HCT116 (cell line): ENCODE measurements at regions not wholly inside any gene's neighbourhood (a gene's known extent, or its start where the extent isn't known, plus 50 kb on each side); places are given as distances from the start of the nearest gene placed in this dataset.

Experiments used
- ATAC-seq: fragments of 200-7000 bp; cut with Tn5 transposase; 2 replicates; pipeline ENCODE4 v1.9.1; 2020; ENCODE audit warnings: mild to moderate bottlenecking, moderate library complexity
- BruUV-seq: library from RNA; stranded (reverse); fragments of 400-500 nt; replicated peaks from 2 replicates; lab custom pipeline; 2021; lab: Mats Ljungman, UMichigan
- CTCF ChIA-PET: fragments of 300-600 bp; sonication (Branson Sonifier 250); formaldehyde crosslinking; loops from one replicate; lab custom pipeline; 2021; ENCODE audit warnings: antibody characterized with exemption; lab: Charles Lee
- POLR2A ChIA-PET: fragments of 300-600, 350-600 bp; sonication (Branson Sonifier 250); formaldehyde crosslinking; loops from one replicate; lab custom pipeline; 2021; ENCODE audit warnings: antibody characterized with exemption; lab: Charles Lee
- RAD21 ChIA-PET, 2 experiments: fragments of 300-600 bp; sonication (Branson Sonifier 250); formaldehyde crosslinking; loops; one replicate each; lab custom pipeline; 2023; ENCODE audit warnings: low total read pairs in 2 of 2; ENCODE audit not compliant: uncharacterized antibody in 2 of 2, unreplicated experiment in 2 of 2, low non-redundant PET in 1 of 2; lab: Charles Lee
- DNase-seq: peaks from one replicate; pipeline ENCODE4 v3.0.0-alpha.2; 2010; ENCODE audit warnings: low read depth, low spot score
- H2AFZ ChIP-seq: fragments of 200-600 bp; shearing (Covaris generic), sonication (generic); 2 replicates; pipeline ENCODE4 v1.6.1; 2017; ENCODE audit warnings: low read depth, mixed run types, mixed read lengths, antibody characterized with exemption, low read length; ENCODE audit not compliant: poor library complexity, severe bottlenecking
- H3K27ac ChIP-seq: 2 replicates; pipeline ENCODE4 v1.5.1; 2012; ENCODE audit warnings: low read depth, low read length
- H3K27me3 ChIP-seq: fragments of 200-600 bp; sonication (generic); 2 replicates; pipeline ENCODE4 v1.6.1; 2016; ENCODE audit warnings: mixed run types, low read length, mixed read lengths; ENCODE audit not compliant: insufficient read depth
- H3K36me3 ChIP-seq, 2 experiments: fragments of 200-500 bp in 1 of 2; fragments of 200-600 bp in 1 of 2; sonication (Bioruptor generic) in 1 of 2; sonication (generic) in 1 of 2; 2 replicates each; pipeline versions ENCODE4 v1.5.1 to v1.6.1; 2014 to 2016; ENCODE audit warnings: low read length in 2 of 2, inconsistent platforms in 1 of 2, mixed read lengths in 1 of 2, mixed run types in 1 of 2; ENCODE audit not compliant: insufficient read depth in 2 of 2, control insufficient read depth in 1 of 2
- H3K4me1 ChIP-seq, 2 experiments: fragments of 200-600 bp in 1 of 2; sonication (generic) in 1 of 2; 2 replicates each; pipeline versions ENCODE4 v1.5.1 to v1.6.1; 2012 to 2017; ENCODE audit warnings: low read length in 2 of 2, inconsistent platforms in 1 of 2, mild to moderate bottlenecking in 1 of 2, mixed read lengths in 1 of 2, mixed run types in 1 of 2, moderate library complexity in 1 of 2; ENCODE audit not compliant: insufficient read depth in 2 of 2, control insufficient read depth in 1 of 2
- H3K4me2 ChIP-seq: fragments of 200-600 bp; sonication (generic); 2 replicates; pipeline ENCODE4 v1.6.1; 2017; ENCODE audit warnings: mixed run types, low read length, mixed read lengths
- H3K4me3 ChIP-seq, 2 experiments: fragments of 200-600 bp in 1 of 2; sonication (generic) in 1 of 2; replicated peaks in 1 of 2; 2 replicates each; pipeline ENCODE4 v1.5.1; 2011 to 2016; ENCODE audit warnings: low read length in 2 of 2, control low read depth in 1 of 2, low read depth in 1 of 2, mild to moderate bottlenecking in 1 of 2, mixed read lengths in 1 of 2, mixed run types in 1 of 2
- H3K79me2 ChIP-seq: fragments of 200-600 bp; sonication (generic); 2 replicates; pipeline ENCODE4 v1.6.1; 2017; ENCODE audit warnings: mild to moderate bottlenecking, mixed run types, low read length, moderate library complexity, mixed read lengths; ENCODE audit not compliant: insufficient read depth
- H3K9ac ChIP-seq: fragments of 200-600 bp; sonication (generic); 2 replicates; pipeline ENCODE4 v1.6.1; 2016; ENCODE audit warnings: low read length, mixed read lengths
- H3K9me2 ChIP-seq: fragments of 200-600 bp; sonication (generic), shearing (Covaris generic); 2 replicates; pipeline ENCODE4 v1.6.1; 2017; ENCODE audit warnings: mixed run types, mild to moderate bottlenecking, moderate library complexity; ENCODE audit not compliant: insufficient read depth
- H3K9me3 ChIP-seq, 2 experiments: fragments of 200-500 bp in 1 of 2; fragments of 200-600 bp in 1 of 2; sonication (Bioruptor generic) in 1 of 2; sonication (generic) in 1 of 2; 2 replicates each; pipeline ENCODE4 v1.6.1; 2014 to 2017; ENCODE audit warnings: low read length in 2 of 2, mixed read lengths in 2 of 2, inconsistent platforms in 1 of 2, low read depth in 1 of 2, mild to moderate bottlenecking in 1 of 2, mixed run types in 1 of 2, moderate library complexity in 1 of 2; ENCODE audit not compliant: control insufficient read depth in 1 of 2, insufficient read depth in 1 of 2
- H4K20me1 ChIP-seq: fragments of 200-600 bp; sonication (generic), shearing (Covaris generic); 2 replicates; pipeline ENCODE4 v1.6.1; 2017; ENCODE audit warnings: mixed run types, mild to moderate bottlenecking, moderate library complexity; ENCODE audit not compliant: insufficient read depth
- CBX3 ChIP-seq: IDR thresholded peaks from 2 replicates; pipeline ENCODE4 v1.6.1; 2012; ENCODE audit warnings: low read depth
- CEBPB ChIP-seq: IDR thresholded peaks from 2 replicates; pipeline ENCODE4 v1.6.1; 2012; ENCODE audit warnings: low read depth
- EGR1 ChIP-seq: IDR thresholded peaks from 2 replicates; pipeline ENCODE4 v1.6.1; 2012; ENCODE audit warnings: low read depth
- ELF1 ChIP-seq: IDR thresholded peaks from 2 replicates; pipeline ENCODE4 v1.6.1; 2012; ENCODE audit warnings: low read depth, borderline replicate concordance
- EZH2phosphoT487 ChIP-seq: fragments of 200-600 bp; IDR thresholded peaks from 2 replicates; pipeline ENCODE4 v1.6.1; 2018; ENCODE audit warnings: antibody characterized with exemption, borderline replicate concordance
- JUND ChIP-seq: IDR thresholded peaks from 2 replicates; pipeline ENCODE4 v1.6.1; 2012
- MAX ChIP-seq: IDR thresholded peaks from 2 replicates; pipeline ENCODE4 v1.6.1; 2012
- POLR2A ChIP-seq: IDR thresholded peaks from 2 replicates; pipeline ENCODE4 v1.7.0; 2011; ENCODE audit warnings: borderline replicate concordance; ENCODE audit not compliant: insufficient read depth, insufficient read length; ENCODE audit errors: extremely low read depth
- POLR2AphosphoS5 ChIP-seq: IDR thresholded peaks from 2 replicates; pipeline ENCODE4 v1.6.1; 2011; ENCODE audit warnings: mild to moderate bottlenecking, low read depth, low read length, moderate library complexity
- RAD21 ChIP-seq: IDR thresholded peaks from 2 replicates; pipeline ENCODE4 v1.6.1; 2012; ENCODE audit warnings: low read depth, mild to moderate bottlenecking
- SIN3A ChIP-seq: IDR thresholded peaks from 2 replicates; pipeline ENCODE4 v1.6.1; 2012; ENCODE audit warnings: low read depth
- SP1 ChIP-seq: IDR thresholded peaks from 2 replicates; pipeline ENCODE4 v1.6.1; 2012; ENCODE audit warnings: low read depth
- SRF ChIP-seq: IDR thresholded peaks from 2 replicates; pipeline ENCODE4 v1.6.1; 2012; ENCODE audit warnings: low read depth
- YY1 ChIP-seq: IDR thresholded peaks from 2 replicates; pipeline ENCODE4 v1.6.1; 2011; ENCODE audit warnings: low read length, low read depth, moderate library complexity, mild to moderate bottlenecking; ENCODE audit not compliant: insufficient replicate concordance; ENCODE audit errors: extremely low read depth
- ZFX ChIP-seq: fragments of 450-650 bp; IDR thresholded peaks from 2 replicates; pipeline ENCODE4 v1.6.1; 2017
- ZNF274 ChIP-seq: fragments of 200-500 bp; sonication (Bioruptor generic); IDR thresholded peaks from 2 replicates; pipeline ENCODE4 v1.6.1; 2014; ENCODE audit warnings: mild to moderate bottlenecking, low read depth, low read length, inconsistent platforms
- intact Hi-C: fragments of 100-400 bp; cut with micrococcal nuclease; formaldehyde crosslinking; loops from 2 replicates; pipeline ENCODE4 v1.10.0; 2022
- TF ChIP-seq, protein P1 (sequence below), 3 experiments: fragments of 200-600 bp in 1 of 3; sonication (generic) in 1 of 3; IDR thresholded peaks in 2 of 3; conservative IDR thresholded peaks in 1 of 3; 2 replicates each; pipeline ENCODE4 v1.5.1; 2012 to 2017; ENCODE audit warnings: low read depth in 2 of 3, low read length in 2 of 3, antibody characterized with exemption in 1 of 3, borderline replicate concordance in 1 of 3, control low read depth in 1 of 3, mild to moderate bottlenecking in 1 of 3, mixed read lengths in 1 of 3, mixed run types in 1 of 3, moderate library complexity in 1 of 3; ENCODE audit not compliant: insufficient read depth in 1 of 3
- TF ChIP-seq, protein P2 (sequence below): IDR thresholded peaks from 2 replicates; pipeline ENCODE4 v1.6.1; 2012
- TF ChIP-seq, protein P3 (sequence below): IDR thresholded peaks from 2 replicates; pipeline ENCODE4 v1.6.1; 2012; ENCODE audit warnings: low read depth

- peaks cover 11% of the 10 kb centered on the region; the same call in 1 of the 2 replicates for H3K27me3 ChIP-seq
- RAD21 ChIA-PET: no interaction called here
- TF ChIP-seq SP1 (no peak), POLR2A (no peak), MAX (no peak), ZFX (no peak), RAD21 (no peak), ZNF274 (no peak), SRF (no peak), ELF1 (no peak), JUND (no peak), CEBPB (no peak), POLR2AphosphoS5 (no peak), EGR1 (no peak), EZH2phosphoT487 (no peak), CBX3 (no peak), SIN3A (no peak), YY1 (no peak)
- TF ChIP-seq, protein P1, sequence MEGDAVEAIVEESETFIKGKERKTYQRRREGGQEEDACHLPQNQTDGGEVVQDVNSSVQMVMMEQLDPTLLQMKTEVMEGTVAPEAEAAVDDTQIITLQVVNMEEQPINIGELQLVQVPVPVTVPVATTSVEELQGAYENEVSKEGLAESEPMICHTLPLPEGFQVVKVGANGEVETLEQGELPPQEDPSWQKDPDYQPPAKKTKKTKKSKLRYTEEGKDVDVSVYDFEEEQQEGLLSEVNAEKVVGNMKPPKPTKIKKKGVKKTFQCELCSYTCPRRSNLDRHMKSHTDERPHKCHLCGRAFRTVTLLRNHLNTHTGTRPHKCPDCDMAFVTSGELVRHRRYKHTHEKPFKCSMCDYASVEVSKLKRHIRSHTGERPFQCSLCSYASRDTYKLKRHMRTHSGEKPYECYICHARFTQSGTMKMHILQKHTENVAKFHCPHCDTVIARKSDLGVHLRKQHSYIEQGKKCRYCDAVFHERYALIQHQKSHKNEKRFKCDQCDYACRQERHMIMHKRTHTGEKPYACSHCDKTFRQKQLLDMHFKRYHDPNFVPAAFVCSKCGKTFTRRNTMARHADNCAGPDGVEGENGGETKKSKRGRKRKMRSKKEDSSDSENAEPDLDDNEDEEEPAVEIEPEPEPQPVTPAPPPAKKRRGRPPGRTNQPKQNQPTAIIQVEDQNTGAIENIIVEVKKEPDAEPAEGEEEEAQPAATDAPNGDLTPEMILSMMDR (IDR thresholded peaks at IDR 0.05 in 2 of 3, conservative IDR thresholded peaks at IDR 0.05 in 1 of 3; ENCODE audit: borderline replicate concordance in 1 of 3, insufficient read depth in 1 of 3, low read depth in 2 of 3, low read length in 2 of 3): no peak
- TF ChIP-seq, protein P2, sequence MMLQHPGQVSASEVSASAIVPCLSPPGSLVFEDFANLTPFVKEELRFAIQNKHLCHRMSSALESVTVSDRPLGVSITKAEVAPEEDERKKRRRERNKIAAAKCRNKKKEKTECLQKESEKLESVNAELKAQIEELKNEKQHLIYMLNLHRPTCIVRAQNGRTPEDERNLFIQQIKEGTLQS: no peak
- TF ChIP-seq, protein P3, sequence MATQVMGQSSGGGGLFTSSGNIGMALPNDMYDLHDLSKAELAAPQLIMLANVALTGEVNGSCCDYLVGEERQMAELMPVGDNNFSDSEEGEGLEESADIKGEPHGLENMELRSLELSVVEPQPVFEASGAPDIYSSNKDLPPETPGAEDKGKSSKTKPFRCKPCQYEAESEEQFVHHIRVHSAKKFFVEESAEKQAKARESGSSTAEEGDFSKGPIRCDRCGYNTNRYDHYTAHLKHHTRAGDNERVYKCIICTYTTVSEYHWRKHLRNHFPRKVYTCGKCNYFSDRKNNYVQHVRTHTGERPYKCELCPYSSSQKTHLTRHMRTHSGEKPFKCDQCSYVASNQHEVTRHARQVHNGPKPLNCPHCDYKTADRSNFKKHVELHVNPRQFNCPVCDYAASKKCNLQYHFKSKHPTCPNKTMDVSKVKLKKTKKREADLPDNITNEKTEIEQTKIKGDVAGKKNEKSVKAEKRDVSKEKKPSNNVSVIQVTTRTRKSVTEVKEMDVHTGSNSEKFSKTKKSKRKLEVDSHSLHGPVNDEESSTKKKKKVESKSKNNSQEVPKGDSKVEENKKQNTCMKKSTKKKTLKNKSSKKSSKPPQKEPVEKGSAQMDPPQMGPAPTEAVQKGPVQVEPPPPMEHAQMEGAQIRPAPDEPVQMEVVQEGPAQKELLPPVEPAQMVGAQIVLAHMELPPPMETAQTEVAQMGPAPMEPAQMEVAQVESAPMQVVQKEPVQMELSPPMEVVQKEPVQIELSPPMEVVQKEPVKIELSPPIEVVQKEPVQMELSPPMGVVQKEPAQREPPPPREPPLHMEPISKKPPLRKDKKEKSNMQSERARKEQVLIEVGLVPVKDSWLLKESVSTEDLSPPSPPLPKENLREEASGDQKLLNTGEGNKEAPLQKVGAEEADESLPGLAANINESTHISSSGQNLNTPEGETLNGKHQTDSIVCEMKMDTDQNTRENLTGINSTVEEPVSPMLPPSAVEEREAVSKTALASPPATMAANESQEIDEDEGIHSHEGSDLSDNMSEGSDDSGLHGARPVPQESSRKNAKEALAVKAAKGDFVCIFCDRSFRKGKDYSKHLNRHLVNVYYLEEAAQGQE: no peak
- peaks cover 10 to 23% of the 10 kb centered on the region in 2 experiments; a peak in 3 of 4 replicates for H3K9me3 ChIP-seq
- H3K36me3 ChIP-seq: no peaks in the 10 kb centered on the region
- CTCF ChIA-PET: no interaction called here
- no TSS peak for BruUV-seq
- no peak for ATAC-seq
- POLR2A ChIA-PET: no interaction called here
- no peak for DNase-seq
- no peak overlapping the region for H3K27ac ChIP-seq
- H3K4me3 ChIP-seq: no peak overlapping the region
- no peak overlapping the region for H3K4me2 ChIP-seq
- H3K9me2 ChIP-seq: no peaks in the 10 kb centered on the region
- intact Hi-C loops: no loop called here
- H3K79me2 ChIP-seq: no peaks in the 10 kb centered on the region
- no peak overlapping the region for H2AFZ ChIP-seq
- no peaks in the 10 kb centered on the region for H3K4me1 ChIP-seq
- no peaks in the 10 kb centered on the region for H4K20me1 ChIP-seq
- H3K9ac ChIP-seq: no peak overlapping the region
Observed at GRCh38 chr10:30774261-30774660, 144.7 kb upstream of the LYZL2 start.
